ENCODE measurements at regions not wholly inside any gene's neighbourhood (a gene's known extent, or its start where the extent isn't known, plus 50 kb on each side); places are given as distances from the start of the nearest gene placed in this dataset.

DNA sequence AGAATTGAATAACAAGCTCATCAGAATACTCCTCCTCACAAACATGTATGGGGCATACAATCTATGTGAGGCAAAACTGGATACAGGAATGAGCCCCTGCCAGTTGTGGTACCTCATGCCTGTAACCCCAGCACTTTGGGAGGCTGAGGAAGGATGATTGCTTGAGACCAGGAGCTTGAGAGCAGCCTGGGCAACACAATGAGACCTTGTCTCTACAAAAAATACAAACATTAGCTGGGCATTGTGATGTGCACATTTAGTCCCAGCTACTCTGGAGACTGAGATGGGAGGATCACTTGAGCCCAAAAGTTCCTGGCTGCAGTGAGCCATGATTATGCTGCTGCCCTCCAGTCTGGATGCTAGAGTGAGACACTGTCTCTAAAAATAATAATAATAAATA is 611.0 kb downstream of the NLGN4X start:
- H3K4me3 ChIP-seq, result no peak overlapping the region
- TF ChIP-seq, protein P1, sequence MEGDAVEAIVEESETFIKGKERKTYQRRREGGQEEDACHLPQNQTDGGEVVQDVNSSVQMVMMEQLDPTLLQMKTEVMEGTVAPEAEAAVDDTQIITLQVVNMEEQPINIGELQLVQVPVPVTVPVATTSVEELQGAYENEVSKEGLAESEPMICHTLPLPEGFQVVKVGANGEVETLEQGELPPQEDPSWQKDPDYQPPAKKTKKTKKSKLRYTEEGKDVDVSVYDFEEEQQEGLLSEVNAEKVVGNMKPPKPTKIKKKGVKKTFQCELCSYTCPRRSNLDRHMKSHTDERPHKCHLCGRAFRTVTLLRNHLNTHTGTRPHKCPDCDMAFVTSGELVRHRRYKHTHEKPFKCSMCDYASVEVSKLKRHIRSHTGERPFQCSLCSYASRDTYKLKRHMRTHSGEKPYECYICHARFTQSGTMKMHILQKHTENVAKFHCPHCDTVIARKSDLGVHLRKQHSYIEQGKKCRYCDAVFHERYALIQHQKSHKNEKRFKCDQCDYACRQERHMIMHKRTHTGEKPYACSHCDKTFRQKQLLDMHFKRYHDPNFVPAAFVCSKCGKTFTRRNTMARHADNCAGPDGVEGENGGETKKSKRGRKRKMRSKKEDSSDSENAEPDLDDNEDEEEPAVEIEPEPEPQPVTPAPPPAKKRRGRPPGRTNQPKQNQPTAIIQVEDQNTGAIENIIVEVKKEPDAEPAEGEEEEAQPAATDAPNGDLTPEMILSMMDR (IDR thresholded peaks at IDR 0.05), result no peak
- no peak for TF ChIP-seq POLR2A (IDR thresholded peaks at IDR 0.05; ENCODE audit: low read depth)
- TF ChIP-seq EP300 (IDR thresholded peaks at IDR 0.05), result no peak
- TF ChIP-seq POLR2AphosphoS5 (IDR thresholded peaks at IDR 0.05), result no peak
- intact Hi-C loops (cut with DNase I), result no loop called here
- H3K27ac ChIP-seq (replicated peaks in 1 of 4), result no peak overlapping the region
- no peaks in the 10 kb centered on the region for H3K27me3 ChIP-seq
- no peak for DNase-seq (ENCODE audit: extremely low spot score)
- H3K36me3 ChIP-seq, result no peaks in the 10 kb centered on the region
- H3K4me1 ChIP-seq, result no peaks in the 10 kb centered on the region
- no peaks in the 10 kb centered on the region for H3K9me3 ChIP-seq

DNA sequence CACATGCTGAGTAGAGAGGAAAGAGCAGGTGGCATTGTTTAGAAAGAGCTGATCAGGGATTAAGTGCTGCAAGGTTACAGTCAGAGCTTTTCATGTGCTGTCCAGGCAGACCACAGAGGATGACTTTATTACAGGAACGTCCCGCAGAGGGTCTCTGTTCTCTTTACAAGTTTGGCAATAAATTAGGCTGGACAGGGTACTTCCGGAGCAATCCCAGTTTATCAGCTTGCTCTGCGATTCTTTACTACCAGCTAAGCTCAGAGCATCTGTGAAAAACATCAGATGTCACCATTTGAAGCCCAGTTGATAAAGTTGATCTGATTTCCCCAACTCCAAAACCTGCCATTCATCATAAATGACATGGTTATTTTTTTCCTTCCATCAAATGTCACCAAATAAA is 633.1 kb downstream of the NLGN4X start:
- Histone ChIP-seq H3K9me3 (no peaks in the 10 kb centered on the region), H3K27me3 (no peaks in the 10 kb centered on the region), H3K4me3 (no peak overlapping the region), H3K4me1 (no peaks in the 10 kb centered on the region), H3K27ac (replicated peaks in 1 of 4) (no peak overlapping the region), H3K36me3 (no peaks in the 10 kb centered on the region)
- intact Hi-C loops (cut with DNase I), result no loop called here
- TF ChIP-seq, protein P1 (IDR thresholded peaks at IDR 0.05), result no peak
- TF ChIP-seq POLR2AphosphoS5 (IDR thresholded peaks at IDR 0.05) (no peak), POLR2A (IDR thresholded peaks at IDR 0.05; ENCODE audit: low read depth) (no peak), EP300 (IDR thresholded peaks at IDR 0.05) (no peak)
- WGBS, result 12% methylated on average over 4 of the region's 4 CpGs
- DNase-seq (ENCODE audit: extremely low spot score), result no peak

DNA sequence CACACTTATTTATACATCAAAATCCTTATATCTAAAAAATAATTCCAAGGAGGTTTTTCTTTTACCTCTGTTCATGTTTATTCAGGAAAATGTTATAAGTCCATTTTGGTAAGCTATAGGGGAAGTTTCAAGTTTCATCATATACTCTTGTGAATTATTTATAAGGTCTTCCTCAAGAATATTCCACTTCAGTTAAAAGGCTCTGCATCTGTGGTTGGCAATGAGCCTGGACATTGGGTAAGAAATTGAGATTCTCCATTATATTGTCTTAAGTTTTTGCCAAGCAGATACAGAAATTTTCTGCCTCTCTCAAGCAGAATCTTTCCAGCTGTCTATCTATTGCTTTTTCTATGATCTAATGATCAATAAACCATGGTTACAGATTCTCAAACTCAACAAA is 641.9 kb downstream of the NLGN4X start:
- no peak overlapping the region for H3K27ac ChIP-seq (replicated peaks in 1 of 4)
- no peak for TF ChIP-seq EP300 (IDR thresholded peaks at IDR 0.05)
- no peak for TF ChIP-seq POLR2A (IDR thresholded peaks at IDR 0.05; ENCODE audit: low read depth)
- TF ChIP-seq, protein P1 (IDR thresholded peaks at IDR 0.05), result no peak
- TF ChIP-seq POLR2AphosphoS5 (IDR thresholded peaks at IDR 0.05), result no peak
- intact Hi-C loops (cut with DNase I), result no loop called here
- no peaks in the 10 kb centered on the region for H3K4me1 ChIP-seq
- H3K36me3 ChIP-seq, result no peaks in the 10 kb centered on the region
- DNase-seq (ENCODE audit: extremely low spot score), result no peak
- H3K4me3 ChIP-seq, result no peak overlapping the region
- no peaks in the 10 kb centered on the region for H3K27me3 ChIP-seq
- no peaks in the 10 kb centered on the region for H3K9me3 ChIP-seq

DNA sequence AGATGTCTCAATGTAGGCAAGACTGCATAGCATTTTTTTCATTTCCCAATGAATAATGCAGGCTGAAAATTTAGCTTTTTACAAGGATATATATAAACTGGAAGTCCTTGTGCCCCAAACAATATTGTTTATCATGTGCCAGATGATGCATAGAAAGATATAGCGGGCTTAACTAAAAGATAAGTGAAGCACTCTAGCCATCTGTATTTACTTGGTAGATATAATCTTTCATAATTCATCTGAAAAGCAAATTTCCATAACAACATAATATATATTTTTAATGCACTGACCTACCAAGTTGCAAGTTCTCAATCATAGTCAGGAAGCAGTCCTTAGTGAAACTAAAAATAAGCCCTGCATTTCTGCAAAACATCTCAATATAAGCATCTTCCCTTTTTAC is 653.3 kb downstream of the NLGN4X start:
- H3K4me1 ChIP-seq, result no peaks in the 10 kb centered on the region
- H3K4me3 ChIP-seq, result no peak overlapping the region
- WGBS, result 87% methylated on average over 1 of the region's 1 CpG
- no peaks in the 10 kb centered on the region for H3K36me3 ChIP-seq
- DNase-seq (ENCODE audit: extremely low spot score), result no peak
- intact Hi-C loops (cut with DNase I), result no loop called here
- H3K27me3 ChIP-seq, result no peaks in the 10 kb centered on the region
- TF ChIP-seq POLR2AphosphoS5 (IDR thresholded peaks at IDR 0.05) (no peak), POLR2A (IDR thresholded peaks at IDR 0.05; ENCODE audit: low read depth) (no peak), EP300 (IDR thresholded peaks at IDR 0.05) (no peak)
- TF ChIP-seq, protein P1 (IDR thresholded peaks at IDR 0.05), result no peak
- no peak overlapping the region for H3K27ac ChIP-seq (replicated peaks in 1 of 4)
- no peaks in the 10 kb centered on the region for H3K9me3 ChIP-seq

DNA sequence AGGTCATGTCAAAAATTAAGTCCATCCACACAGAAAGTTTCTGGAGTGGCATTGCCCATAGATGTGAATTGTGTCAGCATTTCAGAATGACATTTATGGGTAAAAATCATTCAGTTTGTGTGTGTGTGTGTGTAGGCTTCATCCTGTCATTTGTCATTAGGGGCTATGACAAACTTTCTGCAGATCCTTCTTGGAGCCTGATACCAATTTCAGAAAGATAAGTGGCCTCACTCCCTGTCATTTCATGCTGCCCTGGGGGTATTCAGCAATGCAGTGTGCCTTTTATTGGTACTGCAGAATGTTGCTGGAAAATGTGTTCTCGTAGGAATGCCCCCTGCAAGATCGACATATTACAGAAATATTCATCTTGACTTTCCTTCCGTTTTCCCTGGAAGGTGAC is 659.7 kb downstream of the NLGN4X start:
- intact Hi-C loops (cut with DNase I), result no loop called here
- DNase-seq (ENCODE audit: extremely low spot score), result no peak
- Histone ChIP-seq H3K27ac (replicated peaks in 1 of 4) (no peak overlapping the region), H3K9me3 (no peaks in the 10 kb centered on the region), H3K4me3 (no peak overlapping the region), H3K4me1 (no peaks in the 10 kb centered on the region), H3K27me3 (no peaks in the 10 kb centered on the region), H3K36me3 (no peaks in the 10 kb centered on the region)
- WGBS, result 50% methylated on average over 3 of the region's 3 CpGs
- TF ChIP-seq, protein P1 (IDR thresholded peaks at IDR 0.05), result no peak
